Endothelial cell of umbilical vein (primary cell): ENCODE measurements at regions not wholly inside any gene's neighbourhood (a gene's known extent, or its start where the extent isn't known, plus 50 kb on each side); places are given as distances from the start of the nearest gene placed in this dataset.

Source experiments
- BruUV-seq: library from RNA; stranded (reverse); fragments of 400-500 nt; replicated peaks from 2 replicates; lab custom pipeline; 2021; lab: Mats Ljungman, UMichigan
- CTCF ChIA-PET: fragments of 300-600, 350-600 bp; sonication (Branson Sonifier 250); formaldehyde crosslinking; loops from one replicate; lab custom pipeline; 2021; ENCODE audit warnings: antibody characterized with exemption, inconsistent platforms; lab: Charles Lee
- POLR2A ChIA-PET: fragments of 300-600, 350-600 bp; sonication (Branson Sonifier 250); formaldehyde crosslinking; loops from one replicate; lab custom pipeline; 2021; ENCODE audit warnings: antibody characterized with exemption, inconsistent platforms; lab: Charles Lee
- DNase-seq: peaks from one replicate; pipeline ENCODE4 v3.0.0-alpha.2; 2011; ENCODE audit warnings: low read depth, low spot score
- FAIRE-seq: peaks from 2 replicates; lab custom pipeline; 2011; peaks lifted over from hg19 to GRCh38; lab: Jason Lieb, UNC
- H2AFZ ChIP-seq: 2 replicates; pipeline ENCODE4 v1.6.0; 2012; ENCODE audit warnings: low read depth, low read length, control low read depth, inconsistent platforms
- H3K27ac ChIP-seq: 2 replicates; pipeline ENCODE4 v1.5.1; 2011; ENCODE audit warnings: low read depth, mild to moderate bottlenecking, control low read depth, low read length, moderate library complexity; ENCODE audit not compliant: insufficient read depth
- H3K27me3 ChIP-seq, 2 experiments: 2 replicates each; pipeline versions ENCODE4 v1.6.0 to v1.6.1; 2011; ENCODE audit warnings: low read length in 2 of 2, mixed read lengths in 1 of 2; ENCODE audit not compliant: control insufficient read depth in 2 of 2, insufficient read depth in 2 of 2
- H3K36me3 ChIP-seq, 2 experiments: 2 replicates in 1 of 2; 3 replicates in 1 of 2; pipeline ENCODE4 v1.5.1; 2011; ENCODE audit warnings: low read length in 2 of 2, mild to moderate bottlenecking in 1 of 2, moderate library complexity in 1 of 2; ENCODE audit not compliant: control insufficient read depth in 2 of 2, insufficient read depth in 2 of 2; ENCODE audit errors: extremely low read depth in 1 of 2
- H3K4me1 ChIP-seq: 3 replicates; pipeline ENCODE4 v1.5.1; 2011; ENCODE audit warnings: mild to moderate bottlenecking, low read length; ENCODE audit not compliant: control insufficient read depth, insufficient read depth; ENCODE audit errors: extremely low read depth
- H3K4me2 ChIP-seq: 2 replicates; pipeline ENCODE4 v1.6.1; 2011; ENCODE audit warnings: low read length, control low read depth, mixed read lengths; ENCODE audit not compliant: insufficient read depth
- H3K4me3 ChIP-seq, 3 experiments: fragments of 200-600 bp in 1 of 3; sonication (generic), shearing (Covaris generic) in 1 of 3; replicated peaks in 1 of 3; 2 replicates each; pipeline ENCODE4 v1.5.1; 2011 to 2016; ENCODE audit warnings: control low read depth in 3 of 3, low read length in 3 of 3, mild to moderate bottlenecking in 2 of 3, inconsistent platforms in 1 of 3, low read depth in 1 of 3, moderate library complexity in 1 of 3; ENCODE audit not compliant: insufficient read depth in 1 of 3
- H3K79me2 ChIP-seq: 2 replicates; pipeline ENCODE4 v1.6.0; 2012; ENCODE audit warnings: low read length, inconsistent platforms; ENCODE audit not compliant: control insufficient read depth, insufficient read depth
- H3K9ac ChIP-seq: replicated peaks from 2 replicates; pipeline ENCODE3; 2011; ENCODE audit warnings: low read length, control low read depth; ENCODE audit not compliant: insufficient read depth; ENCODE audit errors: extremely low read depth
- H3K9me1 ChIP-seq: replicated peaks from 3 replicates; pipeline ENCODE4 v1.6.0; 2011; ENCODE audit warnings: mild to moderate bottlenecking, low read length; ENCODE audit not compliant: control insufficient read depth, insufficient read depth; ENCODE audit errors: extremely low read depth
- H3K9me3 ChIP-seq: replicated peaks from 2 replicates; pipeline ENCODE4 v1.5.1; 2012; ENCODE audit warnings: low read length, inconsistent platforms; ENCODE audit not compliant: control insufficient read depth, insufficient read depth
- H4K20me1 ChIP-seq: replicated peaks from 2 replicates; pipeline ENCODE3; 2011; ENCODE audit warnings: mild to moderate bottlenecking, low read length; ENCODE audit not compliant: control insufficient read depth, insufficient read depth; ENCODE audit errors: extremely low read depth
- EZH2 ChIP-seq: IDR thresholded peaks from 2 replicates; pipeline ENCODE4 v1.6.1; 2012; ENCODE audit warnings: borderline replicate concordance, low read depth, mild to moderate bottlenecking, moderate library complexity, low read length, inconsistent platforms; ENCODE audit not compliant: severe bottlenecking
- FOS ChIP-seq: IDR thresholded peaks from 2 replicates; pipeline ENCODE4 v1.6.1; 2011; ENCODE audit warnings: mild to moderate bottlenecking, low read length, moderate library complexity, borderline replicate concordance; ENCODE audit not compliant: insufficient read depth
- GATA2 ChIP-seq: IDR thresholded peaks from 2 replicates; pipeline ENCODE4 v1.7.0; 2011; ENCODE audit warnings: low read depth, mild to moderate bottlenecking, moderate library complexity, mixed read lengths, low read length; ENCODE audit not compliant: insufficient read length, insufficient read depth
- JUN ChIP-seq: IDR thresholded peaks from 2 replicates; pipeline ENCODE4 v1.6.1; 2011; ENCODE audit warnings: borderline replicate concordance, low read depth; ENCODE audit not compliant: insufficient read length, insufficient read depth
- MYC ChIP-seq: IDR thresholded peaks from one replicate; pipeline ENCODE4 v1.6.1; 2011; ENCODE audit warnings: mild to moderate bottlenecking, low read depth, low read length
- POLR2A ChIP-seq: IDR thresholded peaks from 2 replicates; pipeline ENCODE4 v1.6.1; 2012; ENCODE audit warnings: low read depth, mild to moderate bottlenecking, control low read depth, low read length
- POLR2AphosphoS5 ChIP-seq: IDR thresholded peaks from 2 replicates; pipeline ENCODE4 v1.6.1; 2012; ENCODE audit warnings: low read depth, mild to moderate bottlenecking, control low read depth, low read length, moderate library complexity; ENCODE audit not compliant: insufficient read depth
- dilution Hi-C: fragments of 300-500 bp; cut with MboI; formaldehyde crosslinking; loops from one replicate; pipeline ENCODE4 v1.15.0; 2019; ENCODE audit warnings: low sequenced_read_pairs; ENCODE audit not compliant: extremely low pct_ligation_motif_present
- intact Hi-C: fragments of 100-400 bp; cut with micrococcal nuclease; formaldehyde crosslinking; loops from one replicate; pipeline ENCODE4 v1.10.0; 2022
- TF ChIP-seq, protein P1 (sequence below), 2 donors: IDR thresholded peaks; 1 replicate in 1 of 2; 2 replicates in 1 of 2; pipeline ENCODE4 v1.5.1; 2011; ENCODE audit warnings: low read length in 2 of 2, mild to moderate bottlenecking in 2 of 2, moderate library complexity in 2 of 2, control low read depth in 1 of 2, inconsistent platforms in 1 of 2, low read depth in 1 of 2; ENCODE audit not compliant: insufficient read depth in 1 of 2; ENCODE audit errors: extremely low read depth in 1 of 2
- TF ChIP-seq, protein P2 (sequence below): IDR thresholded peaks from 2 replicates; pipeline ENCODE4 v1.6.1; 2011; ENCODE audit not compliant: insufficient read depth, insufficient read length

DNA sequence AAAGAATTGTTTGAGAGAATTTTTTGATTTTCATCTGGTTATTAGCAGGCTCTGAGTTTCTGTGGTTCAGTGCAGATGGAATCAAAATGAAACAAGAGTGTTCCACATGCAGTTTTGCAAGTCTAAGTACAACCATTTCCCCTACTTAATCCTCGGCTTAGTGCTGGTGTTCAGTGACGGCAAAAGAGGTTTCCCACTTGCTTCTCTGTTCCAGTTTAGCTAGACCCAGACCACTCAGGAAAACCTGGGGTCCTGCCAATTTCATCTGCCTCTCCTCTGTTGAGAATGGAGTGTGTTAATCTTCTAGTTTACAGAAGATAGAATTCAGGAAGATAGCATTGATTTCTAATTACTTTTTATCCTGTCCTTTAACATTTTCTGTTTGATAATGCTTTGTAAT is 996.2 kb upstream of the FANCL start:
- Histone ChIP-seq H3K27me3 (no peaks in the 10 kb centered on the region), H2AFZ (no peak overlapping the region), H3K36me3 (no peaks in the 10 kb centered on the region), H3K9ac (no peak overlapping the region), H3K4me1 (no peaks in the 10 kb centered on the region), H3K4me2 (no peak overlapping the region), H3K27ac (no peak overlapping the region), H3K9me3 (peaks cover 2% of the 10 kb centered on the region), H3K79me2 (no peaks in the 10 kb centered on the region), H4K20me1 (no peaks in the 10 kb centered on the region), H3K9me1 (no peaks in the 10 kb centered on the region), H3K4me3 (no peak overlapping the region)
- FAIRE-seq: no peak
- intact Hi-C loops (no loop called here), dilution Hi-C loops (no loop called here)
- TF ChIP-seq, protein P1, sequence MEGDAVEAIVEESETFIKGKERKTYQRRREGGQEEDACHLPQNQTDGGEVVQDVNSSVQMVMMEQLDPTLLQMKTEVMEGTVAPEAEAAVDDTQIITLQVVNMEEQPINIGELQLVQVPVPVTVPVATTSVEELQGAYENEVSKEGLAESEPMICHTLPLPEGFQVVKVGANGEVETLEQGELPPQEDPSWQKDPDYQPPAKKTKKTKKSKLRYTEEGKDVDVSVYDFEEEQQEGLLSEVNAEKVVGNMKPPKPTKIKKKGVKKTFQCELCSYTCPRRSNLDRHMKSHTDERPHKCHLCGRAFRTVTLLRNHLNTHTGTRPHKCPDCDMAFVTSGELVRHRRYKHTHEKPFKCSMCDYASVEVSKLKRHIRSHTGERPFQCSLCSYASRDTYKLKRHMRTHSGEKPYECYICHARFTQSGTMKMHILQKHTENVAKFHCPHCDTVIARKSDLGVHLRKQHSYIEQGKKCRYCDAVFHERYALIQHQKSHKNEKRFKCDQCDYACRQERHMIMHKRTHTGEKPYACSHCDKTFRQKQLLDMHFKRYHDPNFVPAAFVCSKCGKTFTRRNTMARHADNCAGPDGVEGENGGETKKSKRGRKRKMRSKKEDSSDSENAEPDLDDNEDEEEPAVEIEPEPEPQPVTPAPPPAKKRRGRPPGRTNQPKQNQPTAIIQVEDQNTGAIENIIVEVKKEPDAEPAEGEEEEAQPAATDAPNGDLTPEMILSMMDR (IDR thresholded peaks at IDR 0.05; ENCODE audit: extremely low read depth in 1 of 2, insufficient read depth in 1 of 2, low read depth in 1 of 2, low read length in 2 of 2): no peak
- TF ChIP-seq JUN (no peak), MYC (no peak), EZH2 (no peak), POLR2AphosphoS5 (no peak), POLR2A (no peak)
- DNase-seq: no peak
- BruUV-seq: no TSS peak
- CTCF ChIA-PET: no interaction called here
- POLR2A ChIA-PET: no interaction called here

DNA sequence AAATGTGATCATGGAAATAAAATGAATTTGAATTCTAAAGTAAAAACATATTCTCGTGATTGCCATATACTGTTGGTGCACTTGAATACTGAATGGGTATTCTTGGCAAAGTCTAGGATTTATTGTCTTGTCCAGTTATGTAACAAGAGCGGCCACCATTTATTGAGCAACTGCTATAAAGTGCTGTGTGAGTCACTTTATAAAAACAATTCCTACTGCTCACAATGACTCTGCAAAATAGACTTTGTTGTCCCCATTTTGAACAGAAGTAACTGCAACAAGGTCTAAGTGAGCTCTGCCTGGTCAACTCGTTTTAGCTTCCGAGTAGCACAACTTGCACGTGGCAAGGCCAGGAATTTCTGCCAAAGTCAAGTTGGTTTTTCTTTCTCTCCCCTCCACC is 995.6 kb upstream of the FANCL start:
- no peak for DNase-seq
- dilution Hi-C loops (no loop called here), intact Hi-C loops (no loop called here)
- H3K4me2 ChIP-seq: no peak overlapping the region
- no peaks in the 10 kb centered on the region for H3K4me1 ChIP-seq
- H3K9ac ChIP-seq: no peak overlapping the region
- H3K27ac ChIP-seq: no peak overlapping the region
- H3K9me1 ChIP-seq: no peaks in the 10 kb centered on the region
- H4K20me1 ChIP-seq: no peaks in the 10 kb centered on the region
- H2AFZ ChIP-seq: no peak overlapping the region
- no peaks in the 10 kb centered on the region for H3K27me3 ChIP-seq
- FAIRE-seq: no peak
- H3K4me3 ChIP-seq: no peak overlapping the region
- H3K79me2 ChIP-seq: no peaks in the 10 kb centered on the region
- BruUV-seq: no TSS peak
- peaks cover 2% of the 10 kb centered on the region for H3K9me3 ChIP-seq
- no peaks in the 10 kb centered on the region for H3K36me3 ChIP-seq
- ChIA-PET POLR2A (no interaction called here), CTCF (no interaction called here)
- no peak for TF ChIP-seq MYC
- TF ChIP-seq GATA2: no peak
- TF ChIP-seq POLR2AphosphoS5: no peak
- TF ChIP-seq JUN: no peak
- no peak for TF ChIP-seq EZH2
- no peak for TF ChIP-seq POLR2A
- TF ChIP-seq, protein P2, sequence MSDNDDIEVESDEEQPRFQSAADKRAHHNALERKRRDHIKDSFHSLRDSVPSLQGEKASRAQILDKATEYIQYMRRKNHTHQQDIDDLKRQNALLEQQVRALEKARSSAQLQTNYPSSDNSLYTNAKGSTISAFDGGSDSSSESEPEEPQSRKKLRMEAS: no peak
- TF ChIP-seq, protein P1 (IDR thresholded peaks at IDR 0.05; ENCODE audit: extremely low read depth in 1 of 2, insufficient read depth in 1 of 2, low read depth in 1 of 2, low read length in 2 of 2): no peak
- TF ChIP-seq FOS: no peak
